GM23338 (cell line): ENCODE measurements at regions not wholly inside any gene's neighbourhood (a gene's known extent, or its start where the extent isn't known, plus 50 kb on each side); places are given as distances from the start of the nearest gene placed in this dataset.

Source experiments
- ATAC-seq: fragments of 200-7000 bp; cut with Tn5 transposase; 3 replicates; pipeline ENCODE4 v1.9.1; 2020
- DNase-seq: peaks from one replicate; pipeline ENCODE4 v3.0.0-alpha.2; 2015; ENCODE audit warnings: low spot score
- H2AFZ ChIP-seq: fragments of 200-600 bp; sonication (generic); 2 replicates; pipeline ENCODE4 v1.8.0; 2016; ENCODE audit warnings: antibody characterized with exemption, mild to moderate bottlenecking, moderate library complexity
- H3F3A ChIP-seq: fragments of 200-600 bp; sonication (generic); replicated peaks from 2 replicates; pipeline ENCODE4 v1.8.0; 2017; ENCODE audit warnings: antibody characterized with exemption, mixed run types, low read depth
- H3K27ac ChIP-seq: fragments of 200-600 bp; sonication (generic); 2 replicates; pipeline ENCODE4 v1.6.1; 2016; ENCODE audit warnings: low read depth
- H3K27me3 ChIP-seq: fragments of 200-600 bp; sonication (generic); 2 replicates; pipeline ENCODE4 v1.8.0; 2016; ENCODE audit warnings: mild to moderate bottlenecking, mixed run types, moderate library complexity; ENCODE audit not compliant: insufficient read depth
- H3K36me3 ChIP-seq: fragments of 200-600 bp; sonication (generic); 2 replicates; pipeline ENCODE4 v1.8.0; 2016; ENCODE audit warnings: mild to moderate bottlenecking; ENCODE audit not compliant: insufficient read depth
- H3K4me1 ChIP-seq: fragments of 200-600 bp; sonication (generic); 2 replicates; pipeline ENCODE4 v1.8.0; 2016; ENCODE audit warnings: mild to moderate bottlenecking, moderate library complexity; ENCODE audit not compliant: insufficient read depth
- H3K4me2 ChIP-seq: fragments of 200-600 bp; sonication (generic); 2 replicates; pipeline ENCODE4 v1.7.1; 2017; ENCODE audit warnings: mixed run types
- H3K4me3 ChIP-seq: fragments of 200-600 bp; sonication (generic); 2 replicates; pipeline ENCODE4 v1.6.1; 2016; ENCODE audit warnings: mixed run types
- H3K79me2 ChIP-seq: fragments of 200-600 bp; sonication (generic); replicated peaks from 2 replicates; pipeline ENCODE4 v1.8.0; 2017; ENCODE audit warnings: mild to moderate bottlenecking; ENCODE audit not compliant: insufficient read depth
- H3K9me2 ChIP-seq: fragments of 200-600 bp; sonication (generic); 2 replicates; pipeline ENCODE4 v1.8.0; 2017; ENCODE audit not compliant: insufficient read depth
- H4K20me1 ChIP-seq: fragments of 200-600 bp; sonication (generic); replicated peaks from 2 replicates; pipeline ENCODE4 v1.8.0; 2017; ENCODE audit warnings: mild to moderate bottlenecking; ENCODE audit not compliant: insufficient read depth
- H3K27ac Mint-ChIP-seq: 2 replicates; pipeline ENCODE4 v1.8.0; 2020; ENCODE audit warnings: inconsistent platforms, mild to moderate bottlenecking, moderate library complexity, mixed read lengths
- H3K27me3 Mint-ChIP-seq: 3 replicates; pipeline ENCODE4 v1.8.0; 2022; ENCODE audit warnings: low read depth, mild to moderate bottlenecking, moderate library complexity, mixed read lengths, inconsistent platforms; ENCODE audit not compliant: insufficient read depth, poor library complexity
- H3K36me3 Mint-ChIP-seq: 3 replicates; pipeline ENCODE4 v1.8.0; 2021; ENCODE audit warnings: low read depth, mild to moderate bottlenecking, inconsistent platforms, moderate library complexity, mixed read lengths
- H3K4me1 Mint-ChIP-seq: 3 replicates; pipeline ENCODE4 v1.8.0; 2020; ENCODE audit warnings: mild to moderate bottlenecking, inconsistent platforms, mixed read lengths
- H3K4me3 Mint-ChIP-seq: 3 replicates; pipeline ENCODE4 v1.8.0; 2021; ENCODE audit warnings: moderate library complexity, mild to moderate bottlenecking, inconsistent platforms, mixed read lengths
- H3K9me3 Mint-ChIP-seq: 3 replicates; pipeline ENCODE4 v1.8.0; 2020; ENCODE audit warnings: moderate library complexity, mild to moderate bottlenecking, inconsistent platforms, mixed read lengths
- CREB1 ChIP-seq: fragments of 250-450 bp; sonication (Bioruptor Pico); IDR thresholded peaks from 2 replicates; pipeline ENCODE4 v1.5.0; 2020; ENCODE audit warnings: low read depth, mild to moderate bottlenecking, moderate library complexity
- EZH2 ChIP-seq: fragments of 200-600 bp; sonication (generic); IDR thresholded peaks from one replicate; pipeline ENCODE4 v1.8.0; 2017; ENCODE audit warnings: antibody characterized with exemption, mild to moderate bottlenecking, low read depth; ENCODE audit not compliant: unreplicated experiment
- EZH2phosphoT487 ChIP-seq: fragments of 200-600 bp; sonication (generic); IDR thresholded peaks from one replicate; pipeline ENCODE4 v1.8.1; 2018; ENCODE audit warnings: antibody characterized with exemption; ENCODE audit not compliant: unreplicated experiment
- JUNB ChIP-seq: IDR thresholded peaks from one replicate; pipeline ENCODE4 v1.6.1; 2016; ENCODE audit warnings: antibody characterized with exemption; ENCODE audit not compliant: unreplicated experiment
- NANOG ChIP-seq: IDR thresholded peaks from 2 replicates; pipeline ENCODE4 v1.6.1; 2016; ENCODE audit warnings: antibody characterized with exemption, borderline replicate concordance
- POLR2AphosphoS5 ChIP-seq: IDR thresholded peaks from 2 replicates; pipeline ENCODE4 v1.6.1; 2016; ENCODE audit warnings: antibody characterized with exemption, low read depth
- STAT1 ChIP-seq: IDR thresholded peaks from one replicate; pipeline ENCODE4 v1.6.1; 2016; ENCODE audit warnings: antibody characterized with exemption; ENCODE audit not compliant: unreplicated experiment
- ZNF114 ChIP-seq: fragments of 250-450 bp; sonication (Bioruptor Pico); IDR thresholded peaks from 2 replicates; pipeline ENCODE4 v1.5.0; 2020; ENCODE audit warnings: mild to moderate bottlenecking, moderate library complexity
- ZNF331 ChIP-seq: fragments of 250-450 bp; sonication (Bioruptor Pico); IDR thresholded peaks from 2 replicates; pipeline ENCODE4 v1.5.0; 2020; ENCODE audit warnings: low read depth, mild to moderate bottlenecking, moderate library complexity
- TF ChIP-seq, protein P1 (sequence below), 2 experiments: fragments of 200-600 bp in 1 of 2; sonication (generic) in 1 of 2; conservative IDR thresholded peaks; 2 replicates each; pipeline versions ENCODE4 v1.5.1 to v1.6.1; 2016 to 2017; ENCODE audit warnings: antibody characterized with exemption in 2 of 2, low read depth in 2 of 2, mild to moderate bottlenecking in 2 of 2, moderate library complexity in 1 of 2
- TF ChIP-seq, protein P2 (sequence below): IDR thresholded peaks from 2 replicates; pipeline ENCODE4 v1.6.1; 2016; ENCODE audit warnings: antibody characterized with exemption
- TF ChIP-seq, protein P3 (sequence below): fragments of 250-450 bp; sonication (Bioruptor Pico); IDR thresholded peaks from 2 replicates; pipeline ENCODE4 v1.5.0; 2020; ENCODE audit warnings: mild to moderate bottlenecking, moderate library complexity
- TF ChIP-seq, protein P4 (sequence below): IDR thresholded peaks from one replicate; pipeline ENCODE4 v1.6.1; 2018; ENCODE audit warnings: antibody characterized with exemption; ENCODE audit not compliant: unreplicated experiment

DNA sequence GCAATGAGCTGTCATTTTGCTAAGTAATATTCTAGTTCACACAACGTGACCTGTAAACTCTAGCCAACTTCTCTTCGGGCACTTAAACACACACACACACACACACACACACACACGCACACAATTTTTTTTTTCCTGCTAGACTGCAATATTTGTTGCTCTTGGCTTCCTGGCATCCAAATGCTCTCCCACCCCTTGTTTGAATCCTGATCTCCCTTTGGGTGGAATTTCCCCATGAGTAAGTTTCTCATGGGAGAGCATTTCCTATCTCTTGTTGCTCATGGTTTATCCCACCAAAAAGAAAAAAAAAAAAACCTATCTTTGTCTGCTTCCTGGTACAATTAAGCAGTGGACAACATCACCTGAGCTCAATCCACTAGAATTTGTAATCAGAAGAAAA, 54.7 kb upstream of the TSLP start:
- DNase-seq (no peak), ATAC-seq (no peak)
- Histone ChIP-seq H3K4me2 (no peak overlapping the region), H2AFZ (no peak overlapping the region), H4K20me1 (no peaks in the 10 kb centered on the region), H3K27ac (no peak overlapping the region), H3K79me2 (no peaks in the 10 kb centered on the region), H3K9me2 (no peaks in the 10 kb centered on the region), H3F3A (no peaks in the 10 kb centered on the region), H3K27me3 (no peaks in the 10 kb centered on the region), H3K4me3 (no peak overlapping the region), H3K4me1 (no peaks in the 10 kb centered on the region), H3K36me3 (no peaks in the 10 kb centered on the region)
- Mint-ChIP-seq H3K4me3 (no peak overlapping the region), H3K36me3 (no peaks in the 10 kb centered on the region), H3K27ac (no peak overlapping the region), H3K4me1 (no peaks in the 10 kb centered on the region), H3K27me3 (no peaks in the 10 kb centered on the region), H3K9me3 (no peaks in the 10 kb centered on the region)
- TF ChIP-seq ZNF331 (no peak), CREB1 (CRISPR knock-in tag) (no peak), ZNF114 (CRISPR knock-in tag) (no peak), POLR2AphosphoS5 (no peak), STAT1 (no peak), JUNB (no peak), EZH2 (no peak), EZH2phosphoT487 (no peak), NANOG (no peak)
- TF ChIP-seq, protein P1, sequence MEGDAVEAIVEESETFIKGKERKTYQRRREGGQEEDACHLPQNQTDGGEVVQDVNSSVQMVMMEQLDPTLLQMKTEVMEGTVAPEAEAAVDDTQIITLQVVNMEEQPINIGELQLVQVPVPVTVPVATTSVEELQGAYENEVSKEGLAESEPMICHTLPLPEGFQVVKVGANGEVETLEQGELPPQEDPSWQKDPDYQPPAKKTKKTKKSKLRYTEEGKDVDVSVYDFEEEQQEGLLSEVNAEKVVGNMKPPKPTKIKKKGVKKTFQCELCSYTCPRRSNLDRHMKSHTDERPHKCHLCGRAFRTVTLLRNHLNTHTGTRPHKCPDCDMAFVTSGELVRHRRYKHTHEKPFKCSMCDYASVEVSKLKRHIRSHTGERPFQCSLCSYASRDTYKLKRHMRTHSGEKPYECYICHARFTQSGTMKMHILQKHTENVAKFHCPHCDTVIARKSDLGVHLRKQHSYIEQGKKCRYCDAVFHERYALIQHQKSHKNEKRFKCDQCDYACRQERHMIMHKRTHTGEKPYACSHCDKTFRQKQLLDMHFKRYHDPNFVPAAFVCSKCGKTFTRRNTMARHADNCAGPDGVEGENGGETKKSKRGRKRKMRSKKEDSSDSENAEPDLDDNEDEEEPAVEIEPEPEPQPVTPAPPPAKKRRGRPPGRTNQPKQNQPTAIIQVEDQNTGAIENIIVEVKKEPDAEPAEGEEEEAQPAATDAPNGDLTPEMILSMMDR (conservative IDR thresholded peaks at IDR 0.05; ENCODE audit: low read depth in 2 of 2): no peak
- TF ChIP-seq, protein P2, sequence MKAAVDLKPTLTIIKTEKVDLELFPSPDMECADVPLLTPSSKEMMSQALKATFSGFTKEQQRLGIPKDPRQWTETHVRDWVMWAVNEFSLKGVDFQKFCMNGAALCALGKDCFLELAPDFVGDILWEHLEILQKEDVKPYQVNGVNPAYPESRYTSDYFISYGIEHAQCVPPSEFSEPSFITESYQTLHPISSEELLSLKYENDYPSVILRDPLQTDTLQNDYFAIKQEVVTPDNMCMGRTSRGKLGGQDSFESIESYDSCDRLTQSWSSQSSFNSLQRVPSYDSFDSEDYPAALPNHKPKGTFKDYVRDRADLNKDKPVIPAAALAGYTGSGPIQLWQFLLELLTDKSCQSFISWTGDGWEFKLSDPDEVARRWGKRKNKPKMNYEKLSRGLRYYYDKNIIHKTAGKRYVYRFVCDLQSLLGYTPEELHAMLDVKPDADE: no peak
- TF ChIP-seq, protein P3, sequence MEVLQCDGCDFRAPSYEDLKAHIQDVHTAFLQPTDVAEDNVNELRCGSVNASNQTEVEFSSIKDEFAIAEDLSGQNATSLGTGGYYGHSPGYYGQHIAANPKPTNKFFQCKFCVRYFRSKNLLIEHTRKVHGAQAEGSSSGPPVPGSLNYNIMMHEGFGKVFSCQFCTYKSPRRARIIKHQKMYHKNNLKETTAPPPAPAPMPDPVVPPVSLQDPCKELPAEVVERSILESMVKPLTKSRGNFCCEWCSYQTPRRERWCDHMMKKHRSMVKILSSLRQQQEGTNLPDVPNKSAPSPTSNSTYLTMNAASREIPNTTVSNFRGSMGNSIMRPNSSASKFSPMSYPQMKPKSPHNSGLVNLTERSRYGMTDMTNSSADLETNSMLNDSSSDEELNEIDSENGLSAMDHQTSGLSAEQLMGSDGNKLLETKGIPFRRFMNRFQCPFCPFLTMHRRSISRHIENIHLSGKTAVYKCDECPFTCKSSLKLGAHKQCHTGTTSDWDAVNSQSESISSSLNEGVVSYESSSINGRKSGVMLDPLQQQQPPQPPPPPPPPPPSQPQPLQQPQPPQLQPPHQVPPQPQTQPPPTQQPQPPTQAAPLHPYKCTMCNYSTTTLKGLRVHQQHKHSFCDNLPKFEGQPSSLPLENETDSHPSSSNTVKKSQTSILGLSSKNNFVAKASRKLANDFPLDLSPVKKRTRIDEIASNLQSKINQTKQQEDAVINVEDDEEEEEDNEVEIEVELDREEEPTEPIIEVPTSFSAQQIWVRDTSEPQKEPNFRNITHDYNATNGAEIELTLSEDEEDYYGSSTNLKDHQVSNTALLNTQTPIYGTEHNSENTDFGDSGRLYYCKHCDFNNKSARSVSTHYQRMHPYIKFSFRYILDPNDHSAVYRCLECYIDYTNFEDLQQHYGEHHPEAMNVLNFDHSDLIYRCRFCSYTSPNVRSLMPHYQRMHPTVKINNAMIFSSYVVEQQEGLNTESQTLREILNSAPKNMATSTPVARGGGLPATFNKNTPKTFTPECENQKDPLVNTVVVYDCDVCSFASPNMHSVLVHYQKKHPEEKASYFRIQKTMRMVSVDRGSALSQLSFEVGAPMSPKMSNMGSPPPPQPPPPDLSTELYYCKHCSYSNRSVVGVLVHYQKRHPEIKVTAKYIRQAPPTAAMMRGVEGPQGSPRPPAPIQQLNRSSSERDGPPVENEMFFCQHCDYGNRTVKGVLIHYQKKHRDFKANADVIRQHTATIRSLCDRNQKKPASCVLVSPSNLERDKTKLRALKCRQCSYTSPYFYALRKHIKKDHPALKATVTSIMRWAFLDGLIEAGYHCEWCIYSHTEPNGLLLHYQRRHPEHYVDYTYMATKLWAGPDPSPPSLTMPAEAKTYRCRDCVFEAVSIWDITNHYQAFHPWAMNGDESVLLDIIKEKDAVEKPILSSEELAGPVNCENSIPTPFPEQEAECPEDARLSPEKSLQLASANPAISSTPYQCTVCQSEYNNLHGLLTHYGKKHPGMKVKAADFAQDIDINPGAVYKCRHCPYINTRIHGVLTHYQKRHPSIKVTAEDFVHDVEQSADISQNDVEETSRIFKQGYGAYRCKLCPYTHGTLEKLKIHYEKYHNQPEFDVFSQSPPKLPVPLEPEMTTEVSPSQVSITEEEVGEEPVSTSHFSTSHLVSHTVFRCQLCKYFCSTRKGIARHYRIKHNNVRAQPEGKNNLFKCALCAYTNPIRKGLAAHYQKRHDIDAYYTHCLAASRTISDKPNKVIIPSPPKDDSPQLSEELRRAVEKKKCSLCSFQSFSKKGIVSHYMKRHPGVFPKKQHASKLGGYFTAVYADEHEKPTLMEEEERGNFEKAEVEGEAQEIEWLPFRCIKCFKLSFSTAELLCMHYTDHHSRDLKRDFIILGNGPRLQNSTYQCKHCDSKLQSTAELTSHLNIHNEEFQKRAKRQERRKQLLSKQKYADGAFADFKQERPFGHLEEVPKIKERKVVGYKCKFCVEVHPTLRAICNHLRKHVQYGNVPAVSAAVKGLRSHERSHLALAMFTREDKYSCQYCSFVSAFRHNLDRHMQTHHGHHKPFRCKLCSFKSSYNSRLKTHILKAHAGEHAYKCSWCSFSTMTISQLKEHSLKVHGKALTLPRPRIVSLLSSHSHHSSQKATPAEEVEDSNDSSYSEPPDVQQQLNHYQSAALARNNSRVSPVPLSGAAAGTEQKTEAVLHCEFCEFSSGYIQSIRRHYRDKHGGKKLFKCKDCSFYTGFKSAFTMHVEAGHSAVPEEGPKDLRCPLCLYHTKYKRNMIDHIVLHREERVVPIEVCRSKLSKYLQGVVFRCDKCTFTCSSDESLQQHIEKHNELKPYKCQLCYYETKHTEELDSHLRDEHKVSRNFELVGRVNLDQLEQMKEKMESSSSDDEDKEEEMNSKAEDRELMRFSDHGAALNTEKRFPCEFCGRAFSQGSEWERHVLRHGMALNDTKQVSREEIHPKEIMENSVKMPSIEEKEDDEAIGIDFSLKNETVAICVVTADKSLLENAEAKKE: no peak
- TF ChIP-seq, protein P4, sequence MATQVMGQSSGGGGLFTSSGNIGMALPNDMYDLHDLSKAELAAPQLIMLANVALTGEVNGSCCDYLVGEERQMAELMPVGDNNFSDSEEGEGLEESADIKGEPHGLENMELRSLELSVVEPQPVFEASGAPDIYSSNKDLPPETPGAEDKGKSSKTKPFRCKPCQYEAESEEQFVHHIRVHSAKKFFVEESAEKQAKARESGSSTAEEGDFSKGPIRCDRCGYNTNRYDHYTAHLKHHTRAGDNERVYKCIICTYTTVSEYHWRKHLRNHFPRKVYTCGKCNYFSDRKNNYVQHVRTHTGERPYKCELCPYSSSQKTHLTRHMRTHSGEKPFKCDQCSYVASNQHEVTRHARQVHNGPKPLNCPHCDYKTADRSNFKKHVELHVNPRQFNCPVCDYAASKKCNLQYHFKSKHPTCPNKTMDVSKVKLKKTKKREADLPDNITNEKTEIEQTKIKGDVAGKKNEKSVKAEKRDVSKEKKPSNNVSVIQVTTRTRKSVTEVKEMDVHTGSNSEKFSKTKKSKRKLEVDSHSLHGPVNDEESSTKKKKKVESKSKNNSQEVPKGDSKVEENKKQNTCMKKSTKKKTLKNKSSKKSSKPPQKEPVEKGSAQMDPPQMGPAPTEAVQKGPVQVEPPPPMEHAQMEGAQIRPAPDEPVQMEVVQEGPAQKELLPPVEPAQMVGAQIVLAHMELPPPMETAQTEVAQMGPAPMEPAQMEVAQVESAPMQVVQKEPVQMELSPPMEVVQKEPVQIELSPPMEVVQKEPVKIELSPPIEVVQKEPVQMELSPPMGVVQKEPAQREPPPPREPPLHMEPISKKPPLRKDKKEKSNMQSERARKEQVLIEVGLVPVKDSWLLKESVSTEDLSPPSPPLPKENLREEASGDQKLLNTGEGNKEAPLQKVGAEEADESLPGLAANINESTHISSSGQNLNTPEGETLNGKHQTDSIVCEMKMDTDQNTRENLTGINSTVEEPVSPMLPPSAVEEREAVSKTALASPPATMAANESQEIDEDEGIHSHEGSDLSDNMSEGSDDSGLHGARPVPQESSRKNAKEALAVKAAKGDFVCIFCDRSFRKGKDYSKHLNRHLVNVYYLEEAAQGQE: no peak
